NCI-H146 treated with DMSO at 0.1 percent for 48 hours (cell line): ENCODE measurements at regions not wholly inside any gene's neighbourhood (a gene's known extent, or its start where the extent isn't known, plus 50 kb on each side); places are given as distances from the start of the nearest gene placed in this dataset.

Experiments used
- DNase-seq: peaks from one replicate; lab custom pipeline; 2025; ENCODE audit not compliant: unreplicated experiment; lab: John Stamatoyannopoulos, UW

DNA sequence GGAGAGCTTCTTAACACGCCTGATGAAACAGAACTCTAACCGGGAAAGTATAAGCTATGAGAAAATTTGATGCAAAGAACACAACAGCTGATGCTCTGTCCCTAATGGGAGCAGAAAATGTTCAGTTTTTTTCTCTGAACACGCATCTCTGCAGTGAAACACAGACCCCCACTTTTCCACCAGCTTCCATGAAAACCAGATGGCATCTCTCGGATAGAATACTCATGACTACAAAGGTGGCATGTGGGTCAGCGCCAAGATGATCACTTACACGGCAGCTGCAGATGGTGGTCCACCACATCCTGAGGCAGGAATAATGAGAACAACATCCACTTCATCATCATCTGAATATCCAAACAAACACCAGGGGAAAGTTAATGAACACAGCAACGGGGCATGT is 85.2 kb upstream of the CNR1 start:
- no peak for DNase-seq

DNA sequence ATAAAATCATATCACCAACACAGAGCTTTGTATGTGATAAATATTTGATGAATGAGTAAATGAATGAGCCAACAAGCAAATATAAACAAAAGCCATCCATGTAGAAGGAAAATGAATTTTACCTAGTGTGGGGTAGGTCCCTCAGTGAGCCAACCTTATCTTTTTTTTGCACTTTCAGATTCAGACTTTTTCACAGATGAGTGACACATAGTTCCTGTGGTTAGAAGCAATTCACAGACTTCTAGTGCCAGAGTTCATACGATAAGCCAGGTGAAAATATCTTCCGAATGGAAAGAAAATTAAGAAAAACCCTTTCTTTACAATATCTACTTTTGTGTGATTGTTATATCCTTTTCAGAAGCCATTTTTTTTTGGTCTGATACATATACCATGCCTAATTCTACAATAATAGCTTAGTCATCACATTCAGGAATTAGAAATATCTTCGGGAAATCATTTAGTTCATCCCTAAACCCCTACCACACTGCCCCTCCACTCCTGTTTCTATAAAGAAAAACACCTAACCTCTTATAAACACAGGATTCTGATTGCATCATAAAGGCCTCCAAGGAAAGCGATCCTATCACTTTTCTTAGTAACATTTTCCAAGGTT is 82.7 kb upstream of the CNR1 start:
- DNase-seq = no peak

DNA sequence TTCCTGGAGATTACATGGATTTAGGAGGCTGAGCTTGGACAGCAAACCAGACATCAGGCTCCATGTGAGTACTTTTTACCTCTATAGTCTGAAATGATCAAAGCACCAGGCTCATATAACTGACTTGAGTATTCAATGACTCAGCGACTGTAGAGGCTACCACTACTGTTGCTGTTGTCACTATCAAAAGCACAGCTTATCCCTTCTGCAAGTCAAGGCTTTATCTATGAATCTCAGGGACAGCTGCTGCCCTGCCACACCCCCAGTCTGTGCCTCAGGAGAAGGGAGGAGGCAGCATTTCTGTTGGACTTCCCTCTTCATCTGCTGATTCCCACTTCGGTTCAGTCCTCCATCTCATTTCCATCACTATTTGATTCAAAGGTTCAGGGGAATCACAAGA is 80.5 kb upstream of the CNR1 start:
- no peak for DNase-seq

DNA sequence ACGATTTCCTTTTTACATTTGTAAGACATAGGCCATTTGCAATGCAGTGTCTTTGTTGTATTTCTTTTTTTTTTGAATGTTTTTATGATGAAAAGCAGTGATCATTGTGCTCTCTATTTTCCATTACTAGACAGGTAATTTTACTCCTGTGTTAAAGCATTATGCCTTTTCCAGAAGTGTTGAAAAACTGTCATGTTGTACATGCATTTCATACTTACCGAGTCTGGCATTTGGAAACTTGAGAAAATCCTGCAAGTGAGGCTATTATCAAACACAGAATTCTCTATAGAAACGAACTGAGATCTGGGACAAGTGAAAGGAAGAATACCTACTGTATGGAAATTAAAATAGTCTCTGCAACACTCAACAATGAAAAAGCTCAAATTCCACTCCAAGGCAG is 78.6 kb upstream of the CNR1 start:
- no peak for DNase-seq

DNA sequence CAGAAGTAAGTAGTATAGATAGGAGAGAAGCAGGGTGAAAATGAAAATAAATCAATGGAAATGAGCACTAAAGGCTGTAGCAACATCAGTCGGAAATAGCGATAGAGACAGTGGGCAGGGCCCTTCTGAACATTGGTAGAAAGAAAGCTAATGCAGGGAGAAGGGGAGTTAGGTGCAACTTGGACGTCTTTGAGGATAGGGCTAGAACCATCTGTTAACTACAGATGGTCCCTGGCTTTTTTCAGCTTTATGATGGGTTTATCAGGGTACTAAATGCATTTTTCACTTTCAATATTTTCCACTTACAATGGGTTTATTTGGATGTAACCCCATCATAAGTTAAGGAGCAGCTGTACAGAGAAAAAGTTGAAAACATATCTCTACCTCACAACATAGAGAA is 72.8 kb upstream of the CNR1 start:
- no peak for DNase-seq

DNA sequence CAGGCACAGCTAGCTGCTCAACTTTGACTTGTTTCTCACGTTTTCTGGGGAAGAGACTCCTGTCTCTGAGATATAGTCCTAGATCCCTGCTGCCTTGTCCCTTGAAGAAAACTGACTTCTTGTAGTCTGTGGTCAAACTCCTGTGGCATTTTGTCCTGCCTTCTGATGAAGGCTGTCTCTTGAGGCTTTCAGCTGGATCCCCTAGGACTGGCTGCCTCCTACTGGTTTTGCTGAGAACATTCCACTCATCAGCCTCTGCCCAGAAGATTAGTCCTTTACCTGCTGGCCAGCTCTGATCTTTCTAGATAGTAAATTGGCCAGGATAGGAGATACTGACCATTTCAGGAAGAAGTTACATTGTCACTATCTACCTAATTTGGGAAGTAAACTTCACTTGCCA is 71.9 kb upstream of the CNR1 start:
- DNase-seq = no peak

DNA sequence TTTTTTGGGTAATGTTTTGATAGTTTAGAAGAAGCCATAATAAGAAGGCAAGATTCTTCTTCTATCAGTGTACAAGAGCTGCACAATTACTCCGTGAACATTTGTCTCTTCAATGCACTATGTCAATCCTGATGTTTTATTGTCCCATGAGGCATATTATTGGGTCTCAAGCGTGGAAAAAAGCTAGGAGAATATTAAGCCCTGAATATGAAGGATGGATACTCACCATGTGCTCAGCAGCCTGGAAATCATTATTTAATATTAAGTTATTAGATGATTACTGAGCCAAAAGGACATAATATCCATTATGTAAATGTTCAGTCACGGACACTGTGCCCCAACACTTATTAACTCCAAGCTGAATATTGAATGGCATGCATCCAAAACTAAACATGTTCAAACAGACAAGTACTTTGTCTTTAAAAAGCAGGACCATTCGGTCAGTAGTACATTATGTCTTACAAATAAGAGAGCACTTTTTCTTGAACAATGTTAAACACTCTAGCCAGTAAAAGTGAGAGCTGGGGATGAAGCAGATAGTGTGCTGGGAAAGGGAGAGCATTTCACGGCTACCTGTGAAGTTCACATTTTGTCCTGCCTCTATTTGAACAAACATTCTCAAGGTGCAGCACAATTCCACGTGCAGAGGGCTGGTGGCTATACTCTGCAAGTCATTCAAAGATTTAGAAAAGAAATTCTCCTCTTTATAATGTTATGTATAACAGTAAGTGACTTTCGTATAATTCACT is 70.6 kb upstream of the CNR1 start:
- no peak for DNase-seq

DNA sequence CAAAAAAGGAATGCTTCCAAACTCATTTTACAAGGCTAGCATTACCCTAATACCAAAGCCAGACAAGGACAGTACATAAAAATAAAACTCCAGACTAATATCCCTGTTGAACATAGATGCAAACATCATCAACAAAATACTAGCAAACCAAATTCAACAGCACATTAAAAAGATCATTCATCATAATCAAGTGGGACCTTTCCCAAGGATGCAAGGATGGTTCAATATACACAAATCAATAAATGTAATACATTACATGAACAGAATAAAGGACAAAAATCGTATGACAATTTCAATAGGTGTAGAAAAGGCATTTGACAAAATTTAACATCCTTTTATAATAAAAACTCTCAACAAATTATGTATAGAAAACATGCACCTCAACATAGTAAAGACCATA is 66.6 kb upstream of the CNR1 start:
- DNase-seq = no peak

DNA sequence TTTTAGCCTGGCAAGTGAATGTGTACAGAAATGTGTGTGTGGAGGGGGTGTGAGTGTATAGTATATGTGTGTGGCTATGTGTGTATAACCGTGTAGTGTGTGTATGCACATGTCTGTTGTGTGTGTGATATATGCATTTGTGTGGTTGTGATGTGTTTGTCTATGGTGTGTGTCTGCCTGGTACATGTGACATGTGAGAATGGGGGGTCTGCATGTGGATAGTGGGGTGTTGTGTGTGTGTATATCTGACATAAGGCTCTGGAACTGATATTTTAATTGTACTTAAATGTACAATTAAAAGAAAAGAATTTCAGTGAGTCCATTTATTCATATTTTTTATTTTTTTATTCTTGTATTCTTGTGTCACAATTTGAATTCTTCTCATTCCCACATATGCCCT is 57.2 kb upstream of the CNR1 start:
- no peak for DNase-seq

DNA sequence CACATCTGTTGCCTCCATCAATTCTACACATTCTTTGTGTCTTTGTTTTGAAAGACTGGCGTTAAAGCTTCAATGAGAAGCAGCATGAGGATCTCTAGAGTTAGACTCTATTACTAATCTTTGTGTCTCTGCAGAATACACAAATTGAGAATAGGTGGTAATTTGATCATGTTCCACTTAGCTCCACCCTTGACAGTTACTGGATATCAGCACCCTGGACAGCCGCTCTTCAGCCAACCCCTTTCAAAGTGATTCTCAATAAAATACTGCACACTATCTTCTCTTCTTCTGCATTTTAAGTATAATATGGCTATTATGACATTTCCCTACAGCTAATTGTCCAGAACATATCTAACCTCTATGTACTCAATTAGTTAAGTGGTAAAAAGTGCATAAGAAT is 54.3 kb upstream of the CNR1 start:
- no peak for DNase-seq

DNA sequence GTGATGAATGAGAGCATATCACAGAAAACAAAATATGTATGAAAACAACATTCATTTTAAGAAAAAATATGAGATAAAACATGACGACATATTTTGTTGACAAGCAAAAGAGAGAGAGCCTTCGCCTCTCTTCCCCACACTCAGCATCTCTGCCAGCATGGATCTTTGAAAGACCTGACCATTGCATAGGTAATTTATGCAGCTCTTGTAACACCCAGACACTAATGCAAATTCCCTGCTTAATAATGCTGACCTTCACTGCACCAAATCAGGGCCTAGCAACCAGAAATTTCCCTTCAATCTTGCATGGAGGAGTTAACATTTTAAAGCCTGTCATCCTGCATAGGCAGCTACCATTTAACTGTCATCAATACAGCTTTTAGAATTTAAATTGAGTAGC is 50.0 kb upstream of the CNR1 start:
- no peak for DNase-seq
